ENCODE measurements at regions not wholly inside any gene's neighbourhood (a gene's known extent, or its start where the extent isn't known, plus 50 kb on each side); places are given as distances from the start of the nearest gene placed in this dataset.

- no peak for DNase-seq (ENCODE audit: low spot score)
Measured at GRCh38 chr5:153005711-153006110, 484.8 kb upstream of the GRIA1 start.

GRCh38 chr5:153006681-153007080 is 483.8 kb upstream of the GRIA1 start:
- DNase-seq (ENCODE audit: low spot score): no peak

DNA sequence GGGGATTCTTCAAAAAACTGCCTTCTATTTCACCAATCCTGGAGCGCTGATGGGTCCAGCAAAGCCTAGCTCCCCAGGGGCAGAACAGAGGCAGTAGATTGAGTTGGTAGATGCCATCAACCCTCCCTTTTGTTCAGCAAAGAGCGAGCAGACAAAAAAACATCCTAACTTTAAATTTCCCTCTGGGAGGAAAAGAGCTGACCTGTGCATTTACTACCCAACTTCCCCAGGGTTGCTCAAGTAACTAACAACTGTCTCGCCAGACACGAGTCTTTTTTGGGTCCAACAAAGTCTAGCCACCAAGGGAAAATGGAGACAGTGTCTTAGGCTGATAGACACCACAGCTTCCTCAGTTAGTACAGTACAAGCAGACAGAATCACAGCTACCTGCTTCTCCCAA is 476.3 kb upstream of the GRIA1 start:
- DNase-seq (ENCODE audit: low spot score): no peak

GRCh38 chr5:153018121-153018520 is 472.3 kb upstream of the GRIA1 start:
- DNase-seq (ENCODE audit: low spot score): no peak

DNA sequence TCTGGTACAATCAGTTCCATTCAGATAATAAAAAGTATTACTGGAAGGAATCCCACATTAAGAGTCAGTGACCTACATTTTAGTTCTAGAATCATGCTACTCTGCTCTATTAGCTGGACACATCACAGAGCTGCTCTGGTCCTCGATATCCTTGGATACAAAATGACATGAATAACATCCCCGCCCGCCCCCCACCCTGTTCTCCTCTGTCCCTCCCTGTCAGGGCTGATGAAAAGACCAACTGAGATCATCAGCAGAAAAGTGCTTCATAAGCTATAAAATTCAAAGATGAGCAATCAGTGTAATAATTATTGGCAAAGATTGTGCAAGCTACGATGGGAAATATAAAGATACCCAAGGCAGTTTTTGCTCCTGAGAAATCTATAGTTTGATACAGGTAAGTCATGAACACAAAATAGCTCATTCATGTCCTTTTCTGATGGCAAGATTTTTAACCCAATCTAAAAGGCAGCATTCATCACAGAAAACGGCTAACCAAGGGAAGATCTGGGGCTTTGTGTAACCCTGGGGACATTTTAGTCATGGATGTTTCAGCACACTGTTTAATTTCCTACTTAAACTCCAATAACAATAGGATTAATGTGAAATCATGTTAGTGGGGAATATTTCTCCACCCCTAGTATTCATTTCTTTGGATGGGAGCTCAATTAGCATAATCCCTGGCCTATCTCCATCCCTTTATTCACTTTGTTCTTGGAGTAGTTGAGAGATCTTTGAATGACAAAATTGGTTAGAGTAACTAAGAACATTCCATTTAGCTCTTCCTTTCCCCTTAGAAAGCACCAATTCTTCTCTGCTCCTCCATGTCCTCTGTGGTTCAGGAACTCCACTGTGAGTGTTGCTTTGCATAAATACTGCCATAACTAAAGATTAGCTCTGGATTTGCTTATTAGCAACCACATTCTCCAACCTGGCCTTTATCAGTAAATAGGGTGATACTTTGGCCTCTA is 459.4 kb upstream of the GRIA1 start:
- no peak for DNase-seq (ENCODE audit: low spot score)

DNA sequence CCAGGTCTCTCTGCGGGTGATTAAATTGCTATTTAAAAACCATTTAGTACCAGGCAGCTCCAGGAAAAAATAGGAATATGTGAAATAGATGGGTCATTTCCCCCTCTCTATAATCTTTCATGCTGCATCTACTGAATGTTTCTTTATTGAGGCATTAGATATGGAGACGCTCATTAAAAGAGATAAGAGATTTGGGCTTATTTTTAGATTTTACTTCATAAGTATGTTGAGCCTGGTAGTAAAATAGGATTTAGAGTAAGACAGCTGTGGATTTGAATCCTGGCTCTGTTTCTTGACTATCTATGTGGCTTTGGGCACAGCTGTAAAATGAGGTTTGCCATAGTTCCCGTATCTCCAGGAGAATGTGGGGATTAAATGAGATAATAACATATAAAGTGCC is 451.0 kb upstream of the GRIA1 start:
- DNase-seq (ENCODE audit: low spot score): no peak

- DNase-seq (ENCODE audit: low spot score): no peak
Measured at GRCh38 chr5:153043886-153044285, 446.6 kb upstream of the GRIA1 start.

- DNase-seq (ENCODE audit: low spot score): no peak
Measured at GRCh38 chr5:153050496-153051179, 439.8 kb upstream of the GRIA1 start.

DNA sequence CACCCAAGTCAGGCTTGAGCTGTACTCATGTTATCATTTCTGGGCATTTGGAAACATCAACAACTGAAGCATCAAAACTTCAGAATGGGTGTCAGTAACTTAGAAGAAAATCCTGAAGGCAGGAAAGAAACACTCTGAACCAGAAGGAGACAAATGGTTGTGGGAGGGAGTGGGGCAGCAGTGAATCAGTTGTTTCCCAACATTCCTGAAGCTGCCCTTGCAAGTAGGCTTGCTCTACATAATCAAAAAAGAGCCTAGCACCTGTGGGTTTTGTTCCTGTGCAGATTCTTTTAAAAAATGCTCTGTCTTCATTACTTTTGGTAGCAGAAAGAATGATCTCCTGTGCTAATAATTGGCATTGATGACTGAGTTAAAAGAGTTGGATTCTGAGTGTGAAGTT is 424.2 kb upstream of the GRIA1 start:
- DNase-seq (ENCODE audit: low spot score): no peak

- DNase-seq (ENCODE audit: low spot score): no peak
Measured at GRCh38 chr5:153067869-153068268, 422.6 kb upstream of the GRIA1 start.

DNA sequence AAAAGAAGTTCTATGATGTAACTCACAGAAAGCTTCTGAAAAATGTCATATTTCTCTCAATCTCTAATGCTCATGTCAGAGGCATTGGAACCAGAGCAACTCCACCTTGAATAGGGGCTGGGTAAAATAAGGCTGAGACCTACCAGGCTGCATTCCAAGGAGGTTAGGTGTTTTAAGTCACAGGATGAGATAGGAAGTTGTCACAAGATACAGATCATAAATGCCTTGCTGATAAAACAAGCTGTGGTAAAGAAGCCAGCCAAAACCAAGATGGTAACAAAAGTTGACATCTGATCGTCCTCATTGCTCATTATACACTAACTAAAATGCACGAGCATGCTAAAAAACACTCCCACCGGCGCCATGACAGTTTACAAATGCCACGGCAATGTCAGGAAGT is 411.1 kb upstream of the GRIA1 start:
- DNase-seq (ENCODE audit: low spot score): no peak

- DNase-seq (ENCODE audit: low spot score): peak; percentile 43
Measured at GRCh38 chr5:153080940-153081339, 409.5 kb upstream of the GRIA1 start.

GRCh38 chr5:153081385-153081784 is 409.1 kb upstream of the GRIA1 start:
- no peak for DNase-seq (ENCODE audit: low spot score)

DNA sequence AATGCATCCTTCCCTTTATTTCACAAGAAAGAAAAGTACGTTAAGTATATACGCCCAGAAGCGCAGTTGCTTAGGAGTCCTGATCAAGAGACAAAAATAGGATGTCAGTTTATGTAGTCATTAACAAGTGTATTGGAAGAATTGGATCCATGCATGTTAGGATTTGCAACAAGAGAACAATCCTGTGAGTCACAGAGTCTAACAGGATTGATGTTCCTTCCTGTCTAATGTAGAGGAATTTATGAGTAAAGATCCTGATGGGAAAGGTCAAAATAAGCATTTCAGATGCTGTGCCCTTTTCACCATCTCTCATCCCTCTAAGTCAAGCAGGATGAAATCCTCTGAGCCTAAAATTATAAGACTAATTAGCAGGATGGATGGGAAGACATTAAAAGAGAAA is 406.0 kb upstream of the GRIA1 start:
- DNase-seq (ENCODE audit: low spot score): no peak

- DNase-seq (ENCODE audit: low spot score): no peak
Measured at GRCh38 chr5:153086486-153086885, 404.0 kb upstream of the GRIA1 start.

DNA sequence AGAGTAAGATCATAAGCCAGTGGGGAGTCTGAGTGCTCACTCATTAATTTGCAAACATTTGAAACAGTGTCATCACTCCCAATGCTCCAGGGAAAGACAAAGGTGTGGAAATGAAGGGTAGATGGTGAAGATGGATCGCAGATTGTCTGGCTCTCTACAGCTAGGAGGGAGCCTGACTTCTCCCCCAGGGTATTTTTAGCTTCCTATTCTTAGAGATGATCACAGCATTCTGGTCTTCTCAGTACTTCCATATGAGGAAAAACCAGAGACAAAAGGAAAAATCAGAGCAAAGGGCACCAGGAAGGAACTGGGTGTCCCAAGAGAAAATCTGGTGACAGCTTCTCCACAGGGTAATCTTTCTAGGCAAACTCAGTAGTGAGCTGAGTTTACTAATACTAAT is 401.9 kb upstream of the GRIA1 start:
- no peak for DNase-seq (ENCODE audit: low spot score)

- DNase-seq (ENCODE audit: low spot score): no peak
Measured at GRCh38 chr5:153094333-153094732, 396.1 kb upstream of the GRIA1 start.

- peak; percentile 7 for DNase-seq (ENCODE audit: low spot score)
Measured at GRCh38 chr5:153096381-153096780, 394.1 kb upstream of the GRIA1 start.

DNA sequence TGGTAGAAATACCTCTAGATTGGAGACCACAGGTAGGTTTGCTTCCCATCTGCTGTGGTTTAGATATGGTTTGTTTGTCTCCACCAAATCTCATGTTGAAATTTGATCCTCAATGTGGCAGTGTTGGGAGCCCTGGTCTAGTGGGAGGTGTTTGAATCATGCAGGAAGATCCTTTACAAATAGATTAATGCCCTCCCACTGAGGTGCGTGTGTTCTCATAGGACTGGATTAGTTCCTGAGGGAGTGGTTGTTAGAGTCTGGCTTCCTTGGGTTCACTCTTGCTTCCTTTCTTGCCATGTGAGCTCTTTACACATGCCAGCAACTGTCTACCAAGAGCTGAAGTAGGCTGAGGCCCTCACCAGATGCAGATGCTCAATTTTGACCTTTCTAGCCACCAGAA is 391.1 kb upstream of the GRIA1 start:
- DNase-seq (ENCODE audit: low spot score): no peak

GRCh38 chr5:153101235-153102180 is 389.0 kb upstream of the GRIA1 start:
- DNase-seq (ENCODE audit: low spot score): no peak

DNA sequence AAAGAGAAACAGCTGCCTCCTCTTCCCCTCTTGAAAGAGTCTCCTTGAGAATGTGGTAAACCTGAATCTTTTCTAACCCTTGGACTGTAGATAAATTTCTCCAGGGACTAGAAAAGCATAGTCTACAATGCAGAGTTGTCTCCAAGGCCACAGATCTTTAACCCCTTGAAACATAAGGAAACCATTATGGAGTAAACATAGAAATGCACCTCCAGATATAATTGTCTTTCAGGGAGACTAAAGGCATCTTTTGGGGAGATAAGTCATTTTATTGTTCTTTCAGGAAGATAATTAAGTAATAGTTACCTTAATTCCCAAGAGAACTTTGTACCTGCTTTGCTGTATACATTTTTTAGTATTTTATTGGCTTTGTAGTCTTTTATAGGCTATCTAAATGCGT is 373.6 kb upstream of the GRIA1 start:
- DNase-seq (ENCODE audit: low spot score): no peak

- no peak for DNase-seq (ENCODE audit: low spot score)
Measured at GRCh38 chr5:153118018-153118417, 372.5 kb upstream of the GRIA1 start.

Data from Ammon's horn (tissue), 1 donor.